ENCODE measurements at regions not wholly inside any gene's neighbourhood (a gene's known extent, or its start where the extent isn't known, plus 50 kb on each side); places are given as distances from the start of the nearest gene placed in this dataset.

GRCh38 chr9:25206027-25206426, 472.2 kb downstream of the TUSC1 start:
- TF ChIP-seq POLR2A (IDR thresholded peaks at IDR 0.05) (no peak), CTCF (IDR thresholded peaks at IDR 0.05) (no peak), EP300 (IDR thresholded peaks at IDR 0.05; ENCODE audit: low read depth) (no peak)

Data from transverse colon (tissue), 3 donors.